RWPE2 (cell line): ENCODE measurements at regions not wholly inside any gene's neighbourhood (a gene's known extent, or its start where the extent isn't known, plus 50 kb on each side); places are given as distances from the start of the nearest gene placed in this dataset.

ENCODE experiments used
- ATAC-seq: fragments of 200-7000 bp; cut with Tn5 transposase; 3 replicates; pipeline ENCODE4 v1.9.1; 2021; ENCODE audit warnings: low read depth
- DNase-seq: peaks from one replicate; pipeline ENCODE4 v3.0.0-alpha.2; 2020; ENCODE audit warnings: low spot score
- H3K27ac ChIP-seq: fragments of 450-650 bp; 2 replicates; pipeline ENCODE4 v1.5.1; 2017; ENCODE audit warnings: mild to moderate bottlenecking; ENCODE audit not compliant: poor library complexity, severe bottlenecking
- H3K27me3 ChIP-seq: fragments of 250-450 bp; sonication (Bioruptor Pico); 2 replicates; pipeline ENCODE4 v1.5.1; 2021; ENCODE audit warnings: mild to moderate bottlenecking, moderate library complexity; ENCODE audit not compliant: insufficient read depth, poor library complexity, severe bottlenecking
- H3K36me3 ChIP-seq: fragments of 250-450 bp; sonication (Bioruptor Pico); 2 replicates; pipeline ENCODE4 v1.5.1; 2020; ENCODE audit warnings: low read depth, mild to moderate bottlenecking, moderate library complexity
- H3K4me1 ChIP-seq: fragments of 250-450 bp; sonication (Bioruptor Pico); 2 replicates; pipeline ENCODE4 v1.5.1; 2021; ENCODE audit warnings: mild to moderate bottlenecking, moderate library complexity; ENCODE audit not compliant: insufficient read depth, poor library complexity, severe bottlenecking
- H3K4me3 ChIP-seq: fragments of 250-450 bp; sonication (Bioruptor Pico); 2 replicates; pipeline ENCODE4 v1.5.1; 2021; ENCODE audit warnings: mild to moderate bottlenecking, moderate library complexity; ENCODE audit not compliant: severe bottlenecking
- H3K9me3 ChIP-seq: fragments of 250-450 bp; sonication (Bioruptor Pico); 2 replicates; pipeline ENCODE4 v1.5.1; 2021; ENCODE audit warnings: mild to moderate bottlenecking, moderate library complexity; ENCODE audit not compliant: severe bottlenecking
- CTCF ChIP-seq: fragments of 450-650 bp; IDR thresholded peaks from one replicate; pipeline ENCODE4 v1.5.1; 2017; ENCODE audit warnings: mild to moderate bottlenecking, moderate library complexity; ENCODE audit not compliant: poor library complexity, severe bottlenecking

GRCh38 chr3:127410678-127411077 is 122.8 kb upstream of the PRR20G start:
- Histone ChIP-seq H3K27me3 (no peaks in the 10 kb centered on the region), H3K9me3 (no peaks in the 10 kb centered on the region), H3K27ac (no peak overlapping the region), H3K36me3 (no peaks in the 10 kb centered on the region), H3K4me1 (no peaks in the 10 kb centered on the region), H3K4me3 (no peak overlapping the region)
- DNase-seq: no peak
- TF ChIP-seq CTCF: no peak
- ATAC-seq: no peak

GRCh38 chr3:127410137-127410488 is 122.3 kb upstream of the PRR20G start:
- no peaks in the 10 kb centered on the region for H3K9me3 ChIP-seq

GRCh38 chr3:127409421-127410136 is 121.7 kb upstream of the PRR20G start:
- no peaks in the 10 kb centered on the region for H3K36me3 ChIP-seq
- ATAC-seq (no peak), DNase-seq (no peak)
- H3K27ac ChIP-seq: no peak overlapping the region
- H3K27me3 ChIP-seq: no peaks in the 10 kb centered on the region
- no peaks in the 10 kb centered on the region for H3K9me3 ChIP-seq
- TF ChIP-seq CTCF: no peak
- H3K4me1 ChIP-seq: no peaks in the 10 kb centered on the region
- no peak overlapping the region for H3K4me3 ChIP-seq

More at GRCh38 chr3:127410137-127410488, 122.3 kb upstream of the PRR20G start:
- Histone ChIP-seq H3K4me1 (no peaks in the 10 kb centered on the region), H3K36me3 (no peaks in the 10 kb centered on the region), H3K27ac (no peak overlapping the region), H3K4me3 (no peak overlapping the region), H3K27me3 (no peaks in the 10 kb centered on the region)
- no peak for ATAC-seq
- TF ChIP-seq CTCF: no peak
- no peak for DNase-seq

GRCh38 chr3:127408684-127409420 is 121.0 kb upstream of the PRR20G start:
- no peak overlapping the region for H3K27ac ChIP-seq
- ATAC-seq (no peak), DNase-seq (peak; percentile 38)
- TF ChIP-seq CTCF: no peak
- no peaks in the 10 kb centered on the region for H3K27me3 ChIP-seq
- no peaks in the 10 kb centered on the region for H3K4me1 ChIP-seq
- H3K4me3 ChIP-seq: no peak overlapping the region
- H3K36me3 ChIP-seq: no peaks in the 10 kb centered on the region
- H3K9me3 ChIP-seq: no peaks in the 10 kb centered on the region
